HG03039 (cell line): ENCODE measurements at regions not wholly inside any gene's neighbourhood (a gene's known extent, or its start where the extent isn't known, plus 50 kb on each side); places are given as distances from the start of the nearest gene placed in this dataset.
"Not testable (repeated sequence)": the region's sequence is repeated elsewhere in the genome, so short reads cannot be mapped to it uniquely, and the experiment has no call there.

Experiments used
- ATAC-seq: cut with Tn5 transposase; IDR thresholded peaks from one replicate; pipeline ENCODE4 v1.9.1; 2021; ENCODE audit warnings: mild to moderate bottlenecking, moderate library complexity; ENCODE audit not compliant: unreplicated experiment

DNA sequence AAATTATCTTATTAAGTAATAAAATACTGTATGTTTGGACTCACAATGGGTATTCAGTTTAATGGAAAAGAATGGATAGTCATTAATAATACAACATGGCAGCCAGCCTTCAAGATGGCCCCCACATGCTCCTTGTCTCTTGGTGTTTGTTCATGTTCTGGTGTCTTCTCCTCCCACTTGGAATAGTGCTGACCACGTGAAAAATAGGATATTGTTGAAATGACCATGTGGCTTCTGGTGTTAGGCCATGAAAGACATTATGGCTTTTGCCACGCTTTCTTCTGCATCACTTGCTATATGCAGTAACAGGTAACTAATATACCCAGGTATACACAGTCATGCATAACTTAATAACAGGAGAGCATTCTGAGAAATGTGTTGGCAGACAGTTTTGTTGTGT is 341.0 kb downstream of the KCNJ2 start:
- no peak for ATAC-seq

DNA sequence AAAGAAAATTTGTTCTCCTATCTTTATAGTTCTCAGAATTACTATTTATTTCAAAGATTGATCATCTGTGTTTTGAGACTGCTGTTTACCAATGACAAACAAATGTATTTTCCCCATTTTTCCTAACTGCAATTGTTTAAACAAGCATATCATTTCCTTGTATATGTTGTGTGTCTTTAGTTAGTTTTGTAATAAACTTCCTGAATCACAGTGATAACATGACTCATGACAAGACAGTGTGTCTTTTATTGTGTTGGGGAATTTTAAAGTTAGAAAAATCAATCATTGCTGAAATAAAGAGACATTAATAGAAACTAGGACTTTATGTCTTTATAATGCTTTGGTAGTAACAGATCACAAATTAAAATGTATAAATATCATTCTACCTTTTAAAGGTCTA is 348.5 kb downstream of the KCNJ2 start:
- no peak for ATAC-seq

GRCh38 chr17:70519300-70519699 is 350.0 kb downstream of the KCNJ2 start:
- ATAC-seq = no peak

DNA sequence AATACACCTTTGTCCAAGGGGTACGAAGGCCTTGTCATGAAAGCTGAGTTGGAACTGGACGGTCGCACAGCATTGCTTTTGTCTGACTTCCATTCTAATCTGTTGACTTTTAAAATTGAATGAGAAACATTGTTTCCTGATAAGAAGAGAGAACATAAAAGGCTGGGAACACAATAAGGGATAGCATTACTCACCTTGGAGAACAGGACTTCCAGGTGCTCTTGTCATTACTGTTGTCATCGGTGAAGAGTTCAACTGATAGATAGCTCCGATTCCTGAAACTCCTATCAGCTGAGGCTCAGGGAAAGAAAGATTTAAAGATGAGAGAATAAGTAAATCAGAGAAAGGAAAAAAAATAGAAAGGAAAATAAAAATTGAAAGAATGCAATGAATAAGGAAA is 351.1 kb downstream of the KCNJ2 start:
- ATAC-seq = no peak

DNA sequence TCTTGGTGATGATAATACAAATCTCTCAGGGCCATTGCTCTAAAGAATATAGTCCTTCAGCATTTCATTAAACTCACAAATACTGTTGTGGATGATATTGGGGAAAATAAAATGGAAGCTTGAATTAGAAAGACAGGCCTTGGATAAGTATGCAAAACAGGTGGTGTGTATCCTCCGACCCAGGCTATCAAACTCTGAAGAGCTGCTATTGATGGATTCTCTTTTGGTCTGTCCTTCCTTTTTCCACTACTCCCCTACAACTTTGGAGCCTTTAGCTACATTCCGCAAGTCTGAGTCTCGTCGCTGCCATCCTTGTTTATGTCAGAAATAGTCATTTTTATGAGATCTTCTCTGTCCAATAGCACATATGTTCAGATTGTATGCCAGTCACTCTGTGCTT is 351.6 kb downstream of the KCNJ2 start:
- ATAC-seq = no peak

- ATAC-seq = no peak
Measured at GRCh38 chr17:70521821-70522256, 352.5 kb downstream of the KCNJ2 start.

- no peak for ATAC-seq
Measured at GRCh38 chr17:70523426-70523825, 354.1 kb downstream of the KCNJ2 start.

GRCh38 chr17:70525035-70525434 is 355.7 kb downstream of the KCNJ2 start:
- not testable (repeated sequence) for ATAC-seq

DNA sequence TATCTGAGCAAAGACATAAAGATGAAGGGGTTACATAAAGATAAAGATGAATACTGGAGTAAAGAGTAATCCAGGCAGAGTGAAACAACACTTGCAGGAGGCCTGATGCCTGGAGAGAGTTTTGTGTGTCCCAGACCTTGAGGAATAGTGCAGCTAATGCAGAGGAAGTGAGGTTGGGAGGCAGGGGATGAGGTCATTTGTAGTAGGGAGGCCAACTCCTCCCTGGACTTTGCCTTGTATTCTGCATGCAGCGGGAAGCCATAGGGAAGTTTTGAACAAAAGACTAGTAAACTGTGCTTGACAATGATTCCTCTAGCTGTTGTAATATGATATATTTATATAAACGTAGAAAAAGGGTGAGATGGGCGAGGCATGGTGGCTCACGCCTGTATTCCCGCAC is 356.6 kb downstream of the KCNJ2 start:
- no peak for ATAC-seq

- no peak for ATAC-seq
Measured at GRCh38 chr17:70527364-70527888, 358.1 kb downstream of the KCNJ2 start.

GRCh38 chr17:70533427-70533826 is 364.1 kb downstream of the KCNJ2 start:
- ATAC-seq = no peak

DNA sequence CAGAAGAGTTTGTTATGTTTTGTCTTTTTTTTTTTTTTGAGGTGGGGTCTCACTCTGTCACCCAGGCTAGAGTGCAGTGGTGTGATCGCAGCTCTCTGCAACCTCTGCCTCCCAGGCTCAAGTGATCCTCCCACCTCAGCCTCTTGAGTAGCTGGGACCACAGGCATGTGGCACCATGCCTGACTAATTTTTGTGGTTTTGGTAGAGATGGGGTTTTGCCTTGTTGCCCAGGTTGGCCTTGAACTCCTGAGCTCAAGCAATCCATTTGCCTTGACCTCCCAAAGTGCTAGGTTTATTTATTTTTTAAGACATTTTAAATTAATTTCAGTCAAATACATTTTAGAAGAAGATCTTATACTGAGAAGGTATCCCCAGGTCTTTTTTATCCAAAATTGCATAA is 366.7 kb downstream of the KCNJ2 start:
- ATAC-seq = no peak

GRCh38 chr17:70539132-70539924 is 370.0 kb downstream of the KCNJ2 start:
- ATAC-seq = no peak

GRCh38 chr17:70542876-70543275 is 373.5 kb downstream of the KCNJ2 start:
- no peak for ATAC-seq

DNA sequence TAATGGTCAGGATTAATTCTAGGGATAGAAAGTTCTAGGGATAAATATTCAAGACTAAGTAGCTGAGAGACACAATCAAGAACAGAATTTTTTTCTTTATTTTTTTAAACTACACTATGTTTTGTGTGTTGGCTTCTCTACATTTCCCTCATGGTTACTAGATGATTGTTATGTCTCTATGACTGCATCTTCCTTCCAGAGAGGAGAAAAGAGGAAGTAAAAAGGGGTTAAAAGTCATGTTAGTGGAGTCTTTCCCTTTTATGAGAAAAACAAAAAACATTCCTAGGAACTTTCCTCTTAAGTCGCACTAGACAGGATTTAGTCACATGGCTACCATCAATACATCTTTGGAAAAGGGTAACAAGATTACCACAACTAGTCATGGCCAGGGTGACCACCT is 375.0 kb downstream of the KCNJ2 start:
- no peak for ATAC-seq

- ATAC-seq = no peak
Measured at GRCh38 chr17:70552230-70552981, 383.1 kb downstream of the KCNJ2 start.

- ATAC-seq = no peak
Measured at GRCh38 chr17:70552982-70553334, 383.6 kb downstream of the KCNJ2 start.

DNA sequence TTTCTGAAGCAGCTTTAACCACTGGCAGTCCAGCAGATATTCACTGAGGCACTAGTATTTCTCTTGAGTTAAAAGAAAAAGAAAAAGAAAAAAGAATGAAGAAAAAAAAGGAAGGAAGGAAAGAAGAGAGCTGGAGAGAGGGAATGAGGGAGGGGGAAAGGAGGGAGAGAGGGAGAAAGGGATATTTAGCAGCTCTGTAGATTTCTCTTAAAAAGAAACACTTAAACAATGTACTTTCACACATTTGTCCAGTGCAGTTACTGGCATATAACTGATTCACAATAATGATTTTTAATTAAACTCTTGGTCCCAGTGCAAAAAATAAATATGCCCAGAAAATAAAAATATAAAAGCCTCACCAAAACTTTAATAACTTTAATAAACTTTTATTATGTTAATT is 386.4 kb downstream of the KCNJ2 start:
- ATAC-seq = no peak

DNA sequence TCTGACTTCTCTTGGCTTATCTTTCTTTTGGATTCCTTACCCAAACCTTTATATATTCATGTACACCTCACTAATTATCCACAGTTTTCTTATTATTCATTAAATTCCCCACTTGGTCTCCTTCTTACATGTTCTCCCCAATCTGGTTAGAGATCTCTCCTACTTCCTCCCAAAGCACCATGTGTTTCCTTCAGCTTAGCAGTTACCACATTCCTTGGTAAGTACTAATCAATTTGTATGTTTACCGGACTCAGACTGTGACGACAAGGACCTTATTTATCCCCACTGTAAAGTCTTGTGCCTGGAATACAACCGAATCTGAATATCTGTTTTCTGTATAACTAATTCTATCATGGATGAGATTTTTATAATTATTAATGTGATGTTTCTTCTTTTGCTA is 389.5 kb downstream of the KCNJ2 start:
- no peak for ATAC-seq

DNA sequence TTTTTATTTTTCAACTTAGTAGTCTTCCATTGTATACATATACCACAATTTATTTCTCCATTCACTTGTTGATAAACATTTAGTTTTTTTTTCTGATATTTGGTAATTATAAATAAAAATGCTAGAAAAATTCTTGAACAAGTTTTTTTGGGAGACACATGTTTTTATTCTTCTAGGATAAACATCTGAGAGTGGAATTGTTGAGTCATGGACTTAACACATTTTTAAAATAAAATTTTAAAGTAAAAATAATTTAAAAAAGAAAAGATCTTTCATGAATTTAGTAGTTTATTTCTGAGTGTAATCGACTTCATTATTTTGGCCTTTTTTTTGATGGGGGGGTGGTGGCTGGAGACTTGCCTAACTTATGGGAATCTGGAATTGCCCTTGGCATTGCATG is 391.1 kb downstream of the KCNJ2 start:
- ATAC-seq = no peak

DNA sequence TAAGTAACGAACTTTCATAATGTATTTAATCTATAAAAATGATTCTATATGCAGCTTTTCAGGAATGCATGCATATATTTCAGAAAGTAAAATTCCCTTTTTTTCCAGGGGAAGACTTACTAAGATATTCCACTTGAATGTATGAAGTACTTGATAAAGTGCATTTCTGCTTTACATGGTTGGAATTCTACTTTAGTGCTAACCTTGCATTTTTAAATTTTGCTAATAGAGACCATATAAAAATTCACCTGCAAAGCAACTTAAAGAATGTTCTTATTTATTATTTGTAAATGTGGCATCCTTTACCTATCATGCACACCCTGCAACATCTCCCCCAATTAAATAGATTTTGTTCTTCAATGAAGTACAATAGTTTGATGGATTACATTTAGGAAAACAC is 392.8 kb downstream of the KCNJ2 start:
- ATAC-seq = no peak

DNA sequence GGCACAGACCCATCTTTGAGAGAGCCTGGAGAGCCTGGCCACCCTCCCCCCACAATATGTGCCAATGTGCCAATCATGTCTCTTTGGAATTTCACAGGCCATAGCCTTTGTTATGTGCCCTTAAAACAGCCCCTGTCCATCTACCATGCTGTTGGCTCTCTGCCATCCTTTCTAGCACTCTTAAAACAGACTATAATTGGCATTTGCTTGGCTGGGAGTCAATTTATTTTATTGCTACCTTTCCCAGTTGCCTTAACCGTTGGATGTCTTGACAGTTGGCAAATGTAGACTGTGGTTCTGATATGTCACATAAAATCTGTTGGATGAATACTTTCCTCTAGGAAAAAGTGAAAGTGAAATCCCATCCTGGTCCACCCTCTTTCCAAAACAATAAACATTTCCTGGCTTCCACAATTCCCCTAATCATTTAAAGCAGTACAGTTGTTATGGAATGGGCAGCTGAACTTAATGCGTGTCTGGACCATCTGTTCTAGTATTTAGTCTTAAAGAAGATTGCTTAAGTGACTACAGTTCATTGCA is 394.0 kb downstream of the KCNJ2 start:
- no peak for ATAC-seq
